ENCODE measurements at regions not wholly inside any gene's neighbourhood (a gene's known extent, or its start where the extent isn't known, plus 50 kb on each side); places are given as distances from the start of the nearest gene placed in this dataset.

- TF ChIP-seq CTCF (IDR thresholded peaks at IDR 0.05 in 2 of 3, conservative IDR thresholded peaks at IDR 0.05 in 1 of 3; ENCODE audit: borderline replicate concordance in 1 of 3, insufficient read depth in 1 of 3, low read depth in 2 of 3, low read length in 2 of 3) (no peak), POLR2AphosphoS5 (IDR thresholded peaks at IDR 0.05; ENCODE audit: low read depth, low read length) (no peak), POLR2A (IDR thresholded peaks at IDR 0.05; ENCODE audit: borderline replicate concordance, extremely low read depth, insufficient read depth, insufficient read length) (no peak), SP1 (IDR thresholded peaks at IDR 0.05; ENCODE audit: low read depth) (no peak), REST (IDR thresholded peaks at IDR 0.05; ENCODE audit: low read depth) (no peak), ZNF274 (IDR thresholded peaks at IDR 0.05; ENCODE audit: low read depth, low read length) (no peak), MAX (IDR thresholded peaks at IDR 0.05) (no peak), YY1 (IDR thresholded peaks at IDR 0.05; ENCODE audit: extremely low read depth, insufficient replicate concordance, low read depth, low read length) (no peak), EZH2 (IDR thresholded peaks at IDR 0.05) (no peak), ATF3 (IDR thresholded peaks at IDR 0.05) (no peak), EZH2phosphoT487 (IDR thresholded peaks at IDR 0.05; ENCODE audit: borderline replicate concordance) (no peak), CEBPB (IDR thresholded peaks at IDR 0.05; ENCODE audit: low read depth) (no peak), TCF7L2 (IDR thresholded peaks at IDR 0.05; ENCODE audit: borderline replicate concordance, extremely low read depth, insufficient read depth, insufficient read length) (no peak), JUND (IDR thresholded peaks at IDR 0.05) (no peak)
Measured at GRCh38 chr7:91614431-91614830, 266.1 kb downstream of the MTERF1 start.
